IPS DF 19.7 (cell line): ENCODE measurements at regions not wholly inside any gene's neighbourhood (a gene's known extent, or its start where the extent isn't known, plus 50 kb on each side); places are given as distances from the start of the nearest gene placed in this dataset.
"Not testable (repeated sequence)": the region's sequence is repeated elsewhere in the genome, so short reads cannot be mapped to it uniquely, and the experiment has no call there.

ENCODE experiments used
- DNase-seq: peaks from one replicate; pipeline ENCODE4 v3.0.0-alpha.2; 2013; ENCODE audit warnings: low read depth, low spot score

DNA sequence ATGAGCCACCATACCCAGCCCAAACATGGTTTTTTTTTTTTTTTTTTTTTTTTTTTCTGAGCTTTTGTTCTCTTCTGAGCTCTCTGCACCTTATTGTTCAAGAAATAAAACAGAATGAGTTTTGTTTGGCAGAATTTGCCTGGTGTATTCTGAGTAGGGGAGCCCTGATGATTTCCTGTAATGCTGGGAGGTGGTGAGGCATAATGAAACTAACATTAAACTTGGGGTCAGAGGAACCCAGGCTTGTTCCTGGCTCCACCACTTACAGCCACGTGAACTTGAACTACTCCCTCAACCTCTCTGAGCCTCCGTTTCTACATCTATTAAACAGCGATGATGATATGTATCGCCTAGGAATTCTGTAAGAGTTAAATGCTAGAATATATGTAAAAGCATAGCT lies 276.3 kb upstream of the CRY1 start:
- DNase-seq = no peak

DNA sequence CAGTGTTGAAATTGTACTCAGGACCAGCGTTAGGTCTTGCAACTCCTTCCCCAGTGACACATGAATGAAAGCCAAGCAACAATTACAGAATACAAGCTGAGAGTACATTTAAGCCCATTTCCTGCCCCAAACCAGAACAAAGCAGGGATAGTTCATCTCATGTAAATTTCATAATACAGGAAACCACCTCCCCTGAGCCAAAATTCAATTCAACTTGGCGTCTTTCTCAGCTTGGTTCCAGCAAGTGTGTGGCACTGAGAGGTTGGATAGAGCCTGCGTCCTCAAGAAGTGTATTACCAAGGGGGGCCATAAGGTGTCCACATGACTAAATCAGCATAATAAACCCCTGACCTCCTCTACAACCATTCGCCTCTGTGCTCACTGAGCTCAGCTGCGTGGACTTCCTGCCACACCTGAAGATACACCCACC lies 278.9 kb upstream of the CRY1 start:
- no peak for DNase-seq

DNA sequence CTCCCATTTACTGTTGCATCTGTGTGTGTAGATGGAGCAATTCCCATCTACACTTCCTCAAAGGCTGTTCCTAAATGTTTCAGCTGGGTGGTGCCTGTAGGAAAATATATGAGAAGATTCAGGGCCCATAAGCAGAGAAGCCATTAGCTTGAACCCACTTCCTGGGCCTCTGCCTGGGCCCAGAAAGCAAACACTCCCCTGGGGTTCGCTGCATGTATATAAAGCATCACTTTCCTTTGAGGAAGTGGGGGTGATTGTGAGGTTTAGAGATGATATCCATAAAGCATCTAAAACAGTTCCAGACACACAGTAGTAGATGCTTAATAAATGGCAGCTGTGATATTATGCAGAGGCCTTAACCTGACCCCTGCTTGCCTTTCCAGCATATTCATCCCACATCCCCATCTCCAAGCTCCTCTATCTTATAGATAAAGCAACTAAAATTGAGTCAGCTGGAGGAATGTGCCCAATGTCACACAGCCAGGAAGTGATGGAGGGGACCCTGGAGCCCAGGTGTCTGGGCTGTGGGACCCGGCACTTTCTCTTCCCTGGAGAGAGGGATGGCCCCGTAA lies 280.0 kb upstream of the CRY1 start:
- DNase-seq = no peak

DNA sequence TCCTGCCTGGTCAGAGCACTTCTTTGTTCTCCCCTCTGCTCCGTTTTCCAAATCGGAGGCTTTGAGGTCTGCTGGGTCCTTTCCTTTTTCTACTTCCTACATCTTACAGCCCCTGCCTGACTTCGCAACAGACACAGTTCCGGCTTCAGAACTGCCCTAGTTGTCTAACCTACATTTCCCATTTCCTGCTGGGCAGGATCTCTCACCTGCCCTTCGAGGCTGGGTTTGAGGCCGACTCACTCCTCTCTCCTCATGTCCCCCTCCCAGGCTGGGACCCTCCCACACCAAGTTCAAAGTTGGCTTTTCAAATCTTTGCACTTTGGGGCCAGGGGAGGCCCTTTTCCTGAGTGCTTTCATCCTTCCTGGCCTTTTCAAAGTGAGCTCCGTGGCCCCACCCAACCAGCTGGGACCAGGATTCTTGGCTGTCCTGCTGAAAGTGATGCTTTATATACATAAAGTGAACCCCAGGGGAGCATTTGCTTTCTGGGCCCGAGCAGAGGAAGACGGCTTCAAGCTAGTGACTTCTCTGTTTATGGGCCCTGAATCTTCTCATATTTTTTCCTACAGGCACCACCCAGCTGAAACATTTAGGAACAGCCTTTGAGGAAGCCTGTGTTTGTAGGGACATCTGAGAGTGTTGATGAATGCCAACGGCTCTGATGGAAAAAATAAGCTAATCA lies 281.0 kb upstream of the CRY1 start:
- DNase-seq = no peak

DNA sequence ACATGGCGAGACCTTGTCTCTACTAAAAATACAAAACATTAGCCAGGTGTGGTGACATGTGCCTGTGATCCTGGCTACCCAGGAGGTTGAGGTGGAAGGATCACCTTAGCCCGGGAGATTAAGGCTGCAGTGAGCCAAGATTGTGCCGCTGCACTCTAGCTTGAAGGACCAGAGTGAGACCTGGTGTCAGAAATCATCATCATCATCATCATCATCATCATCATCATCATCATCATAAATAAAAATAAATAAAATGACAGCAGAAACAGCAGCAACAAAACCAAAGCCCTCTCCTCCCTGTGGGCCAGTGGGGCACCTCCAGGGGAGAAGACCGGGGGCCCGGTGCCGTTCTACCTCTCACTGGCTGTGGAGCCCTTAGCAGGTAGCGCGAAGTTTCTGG lies 281.9 kb upstream of the CRY1 start:
- no peak for DNase-seq

DNA sequence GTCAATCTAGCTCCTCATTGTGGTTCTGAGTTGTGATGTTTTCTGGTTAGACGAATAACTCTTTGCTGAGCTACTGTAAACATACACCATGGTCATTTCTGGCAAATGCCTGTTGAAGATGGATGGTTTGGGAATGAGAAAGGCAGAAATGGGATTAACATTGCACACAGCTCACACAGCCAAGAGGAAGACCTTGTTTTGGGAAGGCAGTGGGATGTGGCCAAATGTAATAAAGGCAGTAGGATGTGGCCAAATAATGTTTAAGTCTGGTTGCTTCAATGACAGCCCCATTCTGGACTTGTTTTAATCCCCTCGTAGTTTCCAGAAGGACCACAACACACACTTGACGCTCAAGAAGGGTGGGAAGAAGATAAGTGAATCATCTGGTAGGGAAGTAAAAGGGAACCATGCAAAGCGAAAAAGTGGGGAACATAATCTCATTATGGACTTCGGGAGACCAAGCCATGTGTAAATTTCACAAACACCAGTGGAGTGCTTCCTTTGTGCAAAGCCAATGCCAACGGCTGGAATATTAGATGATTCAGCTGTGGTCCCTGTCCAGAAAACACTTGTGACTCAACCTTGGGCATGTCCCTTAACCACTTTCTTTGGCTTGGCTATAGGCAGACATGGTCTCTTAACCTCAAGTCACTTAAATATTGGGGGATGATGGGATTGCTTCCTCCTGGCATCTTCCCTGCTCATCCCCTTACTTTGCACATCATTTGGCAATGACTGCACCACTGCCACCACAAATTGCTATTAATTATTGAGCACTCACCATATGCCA lies 284.4 kb upstream of the CRY1 start:
- DNase-seq = no peak

DNA sequence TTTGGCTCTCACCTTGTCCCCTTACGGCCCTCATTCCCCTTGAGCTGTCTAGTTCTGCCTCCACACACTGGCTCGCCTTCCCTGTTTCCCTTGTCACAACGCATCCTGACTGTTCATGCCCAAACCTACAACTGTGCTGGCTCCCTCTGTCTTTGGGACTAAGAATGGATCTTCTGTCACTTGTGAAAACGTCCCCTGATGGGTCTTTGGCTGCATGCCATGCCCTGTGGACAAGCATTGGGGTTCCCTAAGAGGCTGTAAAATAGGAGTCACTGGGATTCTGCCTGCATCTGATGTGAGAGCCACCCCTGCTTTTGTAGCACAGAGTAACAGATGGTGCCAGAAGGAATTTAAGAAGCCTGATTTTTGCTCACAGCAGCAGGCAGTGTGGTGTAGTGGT lies 285.3 kb upstream of the CRY1 start:
- DNase-seq = no peak

DNA sequence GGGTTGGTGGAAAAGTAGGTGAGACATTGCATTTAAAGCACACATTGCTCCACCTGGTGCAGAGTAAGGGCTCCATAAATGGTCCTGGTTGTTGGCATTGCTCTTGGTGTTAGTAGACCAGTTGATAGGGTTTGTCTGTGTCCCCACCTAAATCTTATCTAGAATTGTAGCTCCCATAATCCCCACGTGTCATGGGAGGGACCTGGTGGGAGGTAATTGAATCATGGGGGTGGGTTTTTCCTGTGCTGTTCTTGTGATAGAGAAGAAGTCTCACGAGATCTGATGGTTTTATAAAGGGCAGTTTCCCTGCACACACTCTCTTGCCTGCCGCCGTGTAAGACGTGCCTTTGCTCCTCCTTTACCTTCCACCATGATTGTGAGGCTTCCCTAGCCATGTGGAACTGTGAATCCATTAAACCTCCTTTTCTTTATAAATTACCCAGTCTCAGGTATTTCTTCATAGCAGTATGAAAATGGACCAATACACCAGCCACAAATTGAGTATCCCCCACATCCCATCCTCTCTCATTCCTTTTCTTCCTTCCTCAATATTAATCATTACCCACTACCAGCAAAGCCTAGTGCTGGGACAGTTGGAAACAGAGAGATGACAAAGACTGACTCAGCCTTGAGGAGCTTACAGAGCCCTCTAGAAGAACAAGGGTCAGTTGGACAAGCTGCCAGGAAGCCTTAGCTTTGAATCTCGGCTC lies 285.9 kb upstream of the CRY1 start:
- DNase-seq = not testable (repeated sequence)

DNA sequence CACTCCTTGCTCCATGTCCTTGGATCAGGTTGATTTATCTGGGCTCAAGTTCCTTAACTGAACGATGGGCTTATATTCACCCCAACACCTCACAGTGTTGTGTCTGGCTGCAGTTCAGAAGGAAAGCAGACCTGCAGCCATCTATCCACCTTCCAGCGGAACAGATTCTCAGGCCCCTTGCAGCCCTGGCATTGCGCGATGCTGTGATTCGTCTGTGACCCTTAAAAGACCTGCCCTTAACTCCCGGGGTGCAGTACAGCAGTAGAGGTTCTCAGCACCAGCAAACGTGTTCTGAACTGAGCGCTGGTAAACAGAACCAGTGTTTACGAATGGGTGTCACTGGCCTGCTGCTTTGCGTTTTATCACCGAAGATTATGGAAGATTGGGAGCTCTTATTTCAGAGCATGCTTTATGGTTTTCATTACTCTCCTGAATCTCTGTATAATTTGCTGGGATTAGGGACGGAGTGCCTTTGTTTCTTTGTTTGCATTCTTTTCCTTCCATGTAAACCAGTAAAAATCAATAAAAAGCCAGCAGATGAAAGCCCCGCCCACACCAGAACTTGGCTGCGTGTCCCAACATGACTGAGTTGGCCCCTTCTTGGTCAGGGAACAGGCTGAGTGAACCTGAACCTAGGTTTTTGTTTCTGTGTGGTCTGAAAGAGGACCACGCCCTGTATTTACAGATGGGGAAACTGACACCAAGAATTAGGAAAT lies 286.7 kb upstream of the CRY1 start:
- DNase-seq = no peak

DNA sequence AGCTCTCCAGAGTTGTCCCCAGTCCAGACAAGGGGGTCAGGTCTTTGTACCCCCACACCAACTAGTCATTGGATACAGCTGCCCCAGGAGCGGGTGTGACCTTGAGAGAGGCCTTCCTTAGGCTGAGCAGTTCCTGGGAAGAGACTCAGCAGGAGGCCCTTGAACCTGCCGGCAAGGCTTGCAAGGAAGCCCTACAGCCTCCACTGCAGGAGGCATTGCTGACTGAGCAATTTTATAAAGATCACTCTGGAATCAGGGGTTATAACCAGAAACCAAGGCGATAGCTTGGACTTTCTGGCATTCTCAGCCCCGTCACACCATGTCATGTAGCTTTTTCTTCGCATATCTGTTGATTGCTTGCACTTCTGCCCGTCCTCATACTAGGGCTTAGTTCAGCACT lies 291.3 kb upstream of the CRY1 start:
- DNase-seq = no peak

DNA sequence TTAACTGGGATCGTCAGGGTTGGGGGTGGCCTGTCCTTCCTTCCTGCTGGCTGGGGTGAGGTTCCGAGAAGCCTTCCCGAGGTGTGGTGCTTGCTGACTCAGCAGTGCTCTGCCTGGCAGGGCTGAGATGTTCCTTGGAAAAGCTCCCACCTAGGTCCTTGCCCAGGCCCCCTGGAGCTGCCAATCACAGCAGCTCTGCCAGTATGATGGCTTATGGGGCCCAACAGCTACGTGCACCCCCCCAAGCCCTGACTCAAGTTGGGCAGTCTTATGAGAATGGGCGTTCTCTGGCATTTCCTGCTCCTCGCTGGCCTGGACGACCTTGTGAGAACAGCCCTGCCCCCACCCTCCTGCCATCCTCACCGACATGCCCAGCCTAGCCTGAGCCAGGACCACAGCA lies 292.2 kb upstream of the CRY1 start:
- DNase-seq = no peak

DNA sequence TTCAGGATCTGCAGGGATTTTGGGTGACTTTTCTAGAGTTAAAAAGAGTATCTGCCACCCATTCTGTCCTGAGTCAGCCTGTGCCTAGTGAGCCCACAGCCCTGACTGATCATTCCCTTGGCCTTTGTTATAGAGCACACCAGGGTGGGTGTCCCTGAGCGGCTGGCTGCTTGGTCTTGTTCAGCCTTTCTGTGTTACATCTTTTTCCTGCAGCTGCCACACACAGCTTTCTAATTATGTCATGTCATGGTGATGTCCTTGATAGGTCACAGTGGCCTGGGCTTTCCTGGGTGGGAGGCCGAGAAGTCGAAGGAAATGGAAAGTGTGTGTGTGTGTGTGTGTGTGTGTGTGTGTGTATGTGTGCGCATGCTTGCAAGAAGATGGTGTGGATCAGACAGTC lies 293.2 kb upstream of the CRY1 start:
- DNase-seq = no peak

DNA sequence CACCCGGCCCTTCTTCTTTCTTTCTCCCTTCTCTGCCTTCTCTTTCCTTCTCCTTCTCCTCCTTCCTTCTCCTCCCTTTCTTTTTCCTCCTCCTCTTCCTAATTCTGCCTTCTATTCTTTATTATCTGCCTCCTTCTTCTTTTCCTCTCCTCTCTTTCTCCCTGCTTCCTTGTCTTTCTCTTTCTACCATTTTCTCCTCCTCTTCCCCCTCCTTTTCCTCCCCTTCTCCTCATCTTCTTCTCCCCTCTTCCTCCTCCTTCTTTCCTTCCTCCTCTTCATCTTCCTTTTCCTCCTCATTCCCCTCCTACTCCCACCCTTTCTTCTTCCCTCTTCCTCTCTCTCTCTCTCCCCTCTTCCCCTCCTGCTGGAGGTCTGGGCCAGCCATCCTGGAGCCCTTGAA lies 294.9 kb upstream of the CRY1 start:
- no peak for DNase-seq

DNA sequence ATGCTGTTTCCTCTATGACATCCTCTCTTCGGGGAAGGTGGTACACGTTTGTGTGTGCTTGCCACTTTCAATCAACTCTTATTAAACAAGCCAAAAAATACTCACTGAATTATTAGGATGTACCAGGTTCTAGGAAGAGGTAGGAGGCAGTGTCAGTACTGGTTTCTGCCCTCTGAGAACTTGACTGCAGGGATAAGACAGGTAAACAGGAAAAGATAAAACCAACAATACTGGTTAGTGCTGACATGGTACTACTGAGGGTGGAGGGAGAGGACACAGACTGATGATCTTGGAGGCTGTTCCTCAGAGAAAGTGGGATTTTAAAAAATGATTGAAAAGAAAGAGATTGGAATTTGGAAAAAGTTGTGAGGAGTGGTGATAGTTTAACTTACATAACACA lies 295.2 kb upstream of the PWP1 start:
- no peak for DNase-seq

DNA sequence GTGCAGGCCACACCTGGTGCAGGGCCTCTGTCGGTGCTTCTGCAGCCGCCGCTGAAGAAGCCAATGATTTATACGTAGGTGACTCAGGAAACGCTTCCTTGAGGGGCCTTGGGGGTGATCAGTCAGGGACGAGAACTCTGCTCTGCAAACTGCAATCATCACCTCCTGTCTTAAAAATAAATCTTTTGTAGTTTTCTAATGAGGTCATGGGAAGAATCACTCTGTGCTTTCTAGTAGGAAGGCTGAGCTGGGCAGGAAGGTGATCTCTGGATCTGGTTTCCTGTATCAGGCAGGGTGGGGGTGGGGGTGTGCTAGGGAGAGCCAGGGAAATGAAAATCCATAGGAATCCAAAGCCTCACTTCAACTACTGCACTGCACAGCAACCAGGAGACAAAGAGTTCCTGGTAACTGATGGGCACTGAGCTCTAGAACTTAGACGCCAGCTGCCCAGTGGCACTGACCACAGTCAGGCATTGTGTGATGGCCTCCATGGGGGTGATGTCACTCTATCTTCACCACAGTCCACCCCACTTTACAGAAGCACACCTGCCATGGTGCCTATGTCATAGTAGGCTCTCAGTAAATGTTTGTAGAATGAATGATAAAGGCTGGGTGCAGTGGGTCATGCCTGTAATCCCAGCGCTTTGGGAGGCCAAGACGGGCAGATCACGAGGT lies 292.4 kb upstream of the PWP1 start:
- no peak for DNase-seq

DNA sequence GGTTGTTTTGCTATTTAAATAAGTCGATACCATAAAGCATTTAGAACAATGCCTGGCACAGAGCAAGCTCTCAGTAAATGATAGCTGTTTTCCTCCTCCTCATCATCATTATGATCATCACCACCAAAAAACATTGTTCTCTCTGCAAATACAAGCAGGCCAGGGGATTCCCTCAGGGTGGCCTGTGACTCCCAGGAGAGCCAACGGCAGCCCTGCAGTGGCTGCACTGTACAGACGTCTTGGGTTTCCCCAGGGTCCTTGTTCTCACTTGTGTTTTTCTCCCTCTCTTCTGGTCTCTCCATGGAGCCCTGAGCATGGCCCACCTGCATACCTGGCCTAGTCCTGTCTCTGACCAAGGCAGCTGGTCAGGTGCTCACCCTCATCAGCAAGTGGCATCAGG lies 290.9 kb upstream of the PWP1 start:
- no peak for DNase-seq

DNA sequence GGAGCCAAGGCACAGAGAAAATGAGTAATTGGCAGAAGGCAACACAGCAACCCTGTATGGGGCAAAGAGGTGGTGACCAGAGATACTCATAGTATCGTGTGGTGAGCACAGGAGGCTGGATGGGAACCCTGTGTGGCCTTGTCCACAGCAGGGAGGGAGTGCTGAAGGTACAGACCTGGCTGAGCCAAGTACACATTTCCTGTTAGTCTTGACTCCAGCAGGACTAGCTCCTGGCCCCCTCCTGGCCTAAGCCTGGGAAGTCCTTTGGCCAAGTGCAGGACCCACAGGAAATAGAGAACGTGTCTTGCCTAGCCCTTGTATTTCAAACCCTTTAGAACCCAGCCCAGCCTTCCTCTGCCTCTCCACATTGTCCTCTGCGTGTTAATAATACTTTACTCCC lies 289.8 kb upstream of the PWP1 start:
- no peak for DNase-seq

DNA sequence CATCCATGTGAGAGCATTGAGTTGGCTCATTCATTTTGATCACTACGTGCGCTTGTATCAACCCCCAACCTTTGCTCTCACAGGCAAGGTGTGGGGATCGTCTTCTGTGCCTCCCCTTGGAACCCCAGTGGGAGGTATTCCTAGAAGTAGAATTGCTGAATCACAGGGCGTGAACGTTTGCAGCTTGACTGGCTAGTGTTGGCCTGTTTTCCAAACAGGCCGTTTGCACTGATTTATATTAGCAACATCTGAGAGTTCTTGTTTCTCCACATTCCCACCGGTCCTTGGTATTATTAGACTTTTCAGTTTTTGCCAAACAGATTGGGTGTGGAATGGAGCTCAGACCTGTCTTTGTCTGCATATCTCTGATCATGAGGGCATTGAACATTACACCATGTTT lies 288.6 kb upstream of the PWP1 start:
- DNase-seq = no peak

DNA sequence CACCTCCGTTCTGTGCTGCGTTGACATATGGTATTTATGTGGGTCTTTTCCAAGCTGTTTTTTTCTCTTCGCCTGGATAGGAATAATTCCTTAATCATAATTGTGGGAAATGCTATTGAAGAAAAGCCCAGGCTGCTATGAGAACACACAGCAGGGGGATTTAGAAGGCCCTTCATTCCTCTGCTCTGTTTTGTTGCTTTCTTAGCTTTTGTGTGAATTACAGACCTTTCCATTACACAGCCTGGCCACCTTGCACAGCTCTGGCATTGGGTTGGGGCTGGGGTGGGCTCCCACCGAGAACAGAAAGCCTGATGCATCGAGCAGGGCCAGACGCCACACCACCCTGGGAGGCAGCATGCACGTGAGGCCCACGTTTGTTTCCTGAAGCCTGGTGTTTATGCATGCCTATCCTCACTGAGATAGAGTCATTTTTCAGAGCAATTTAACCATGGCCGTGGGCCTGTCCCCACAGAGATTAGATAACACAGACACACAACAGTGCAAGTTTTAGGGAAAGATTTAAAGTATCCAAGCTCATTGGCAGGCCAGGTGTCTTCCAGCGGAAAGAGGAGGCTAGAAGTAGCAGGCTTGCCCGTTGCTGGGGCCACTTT lies 287.6 kb upstream of the PWP1 start:
- DNase-seq = no peak

DNA sequence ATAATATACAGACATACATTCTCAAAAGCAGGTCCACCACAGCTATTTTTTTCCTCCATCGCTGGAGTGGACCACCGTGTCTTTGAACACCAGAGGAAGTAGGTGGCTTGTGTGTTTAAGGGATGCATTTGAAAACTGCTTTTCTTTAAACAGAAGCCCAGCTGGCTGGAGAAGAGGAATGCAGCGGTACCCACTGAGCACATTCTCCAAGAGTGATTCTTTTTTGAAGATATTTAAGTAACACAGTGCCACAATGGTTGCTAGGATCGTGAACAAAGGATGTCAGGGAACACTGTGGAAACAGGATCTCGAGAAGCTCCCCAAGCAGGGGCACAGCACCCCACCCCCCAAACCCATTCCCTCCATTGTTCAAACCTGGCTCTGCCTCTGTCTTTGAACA lies 286.6 kb upstream of the PWP1 start:
- DNase-seq = no peak
